Pons (tissue), 1 donor: ENCODE measurements at regions not wholly inside any gene's neighbourhood (a gene's known extent, or its start where the extent isn't known, plus 50 kb on each side); places are given as distances from the start of the nearest gene placed in this dataset.

Experiments used
- DNase-seq: peaks from one replicate; pipeline ENCODE4 v3.0.0-alpha.2; 2016; ENCODE audit warnings: low spot score

DNA sequence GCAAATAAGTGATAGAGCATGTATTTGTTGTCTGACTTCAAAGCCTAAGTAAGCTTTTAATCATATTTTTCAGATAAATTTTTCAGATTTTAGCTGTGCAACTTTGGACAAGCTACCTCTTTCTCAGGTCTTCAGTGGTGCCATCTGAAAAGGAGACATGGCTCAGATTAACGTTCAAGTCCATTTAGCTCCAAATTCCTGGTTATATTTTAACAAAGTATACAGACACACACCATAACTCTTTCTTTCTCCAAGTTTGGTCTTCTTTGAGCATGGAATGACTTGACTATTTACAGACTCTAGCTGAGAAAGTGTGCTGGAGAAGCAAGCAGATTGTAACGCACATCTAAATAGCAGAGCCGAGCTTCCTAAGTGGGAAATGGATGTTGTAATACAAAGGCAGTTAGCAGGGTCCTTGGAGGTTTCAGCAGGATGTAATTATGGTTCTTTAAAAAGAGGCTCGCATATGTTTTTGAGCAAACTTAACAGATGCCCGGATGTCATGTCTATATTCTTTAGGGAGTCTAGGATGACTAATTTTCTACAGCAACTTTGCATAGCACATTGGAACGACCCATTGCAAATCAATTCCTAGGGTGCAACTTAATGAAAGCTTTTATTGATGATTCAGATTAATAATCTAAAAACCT lies 128.1 kb upstream of the E2F8 start:
- no peak for DNase-seq

DNA sequence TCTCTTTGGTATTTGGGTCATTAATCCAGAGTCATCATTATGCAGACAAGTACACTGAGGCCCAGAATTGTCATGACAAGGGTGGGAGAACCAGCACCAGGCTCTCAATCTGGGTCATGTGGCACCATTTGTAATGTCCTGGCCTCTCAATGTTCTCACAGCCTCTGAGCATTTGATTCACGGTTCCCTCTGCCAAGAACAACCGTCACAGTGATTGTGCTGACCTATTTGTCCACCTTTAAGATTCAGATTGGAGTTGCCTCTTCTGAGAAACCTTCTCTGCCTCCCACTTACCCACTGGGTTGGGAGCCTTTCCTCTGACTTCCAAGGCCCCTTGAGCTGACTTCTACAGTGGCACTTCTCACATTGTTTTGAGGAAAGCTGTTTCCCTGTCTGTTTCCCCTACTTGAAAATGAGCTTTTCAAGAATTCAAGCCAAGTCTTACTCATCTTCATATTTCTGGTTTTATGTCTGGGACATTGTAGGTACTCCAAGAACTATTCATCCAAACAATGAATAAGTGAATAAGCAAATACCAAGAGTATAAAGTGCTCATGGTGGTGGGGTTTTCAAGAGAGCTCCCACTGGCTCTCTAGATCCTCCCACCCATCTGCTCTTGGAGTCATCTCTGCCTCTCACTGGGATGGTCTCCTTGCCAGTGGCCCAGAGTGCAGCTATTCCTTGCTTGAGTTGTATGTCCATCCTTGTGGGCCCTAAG lies 126.4 kb upstream of the E2F8 start:
- no peak for DNase-seq

DNA sequence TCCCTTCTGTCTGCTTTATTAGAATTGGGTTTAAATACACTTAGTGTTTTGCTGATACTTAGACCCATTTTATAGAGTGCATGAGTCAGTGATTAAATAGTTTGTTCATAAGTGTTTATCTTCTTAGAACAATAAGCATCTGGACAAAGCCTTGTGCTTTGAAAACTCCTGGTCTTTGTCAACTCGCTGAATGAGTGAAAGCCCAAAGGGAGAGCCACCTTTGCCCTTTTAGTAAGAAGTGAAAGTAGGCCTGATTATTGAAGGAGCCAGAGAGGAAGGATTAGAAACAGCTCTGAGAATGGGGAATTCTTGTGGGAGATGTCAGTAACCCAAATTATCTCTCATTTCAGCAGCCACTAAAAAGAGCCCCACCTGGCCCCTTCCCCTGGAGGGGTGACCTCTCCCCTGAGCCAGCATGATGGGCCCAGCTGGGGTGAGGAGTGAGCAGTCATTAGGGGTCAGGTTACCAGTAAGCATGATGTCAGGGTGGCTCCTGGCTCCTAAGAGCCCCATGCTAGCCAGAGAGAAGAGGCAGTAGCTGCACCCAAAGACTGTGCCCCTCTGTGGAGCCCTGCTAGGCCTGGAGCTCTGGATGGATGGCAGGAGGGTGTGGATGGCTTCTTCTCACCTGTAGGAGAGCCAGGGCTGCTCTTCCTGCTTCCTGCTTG lies 125.1 kb upstream of the E2F8 start:
- DNase-seq: no peak

DNA sequence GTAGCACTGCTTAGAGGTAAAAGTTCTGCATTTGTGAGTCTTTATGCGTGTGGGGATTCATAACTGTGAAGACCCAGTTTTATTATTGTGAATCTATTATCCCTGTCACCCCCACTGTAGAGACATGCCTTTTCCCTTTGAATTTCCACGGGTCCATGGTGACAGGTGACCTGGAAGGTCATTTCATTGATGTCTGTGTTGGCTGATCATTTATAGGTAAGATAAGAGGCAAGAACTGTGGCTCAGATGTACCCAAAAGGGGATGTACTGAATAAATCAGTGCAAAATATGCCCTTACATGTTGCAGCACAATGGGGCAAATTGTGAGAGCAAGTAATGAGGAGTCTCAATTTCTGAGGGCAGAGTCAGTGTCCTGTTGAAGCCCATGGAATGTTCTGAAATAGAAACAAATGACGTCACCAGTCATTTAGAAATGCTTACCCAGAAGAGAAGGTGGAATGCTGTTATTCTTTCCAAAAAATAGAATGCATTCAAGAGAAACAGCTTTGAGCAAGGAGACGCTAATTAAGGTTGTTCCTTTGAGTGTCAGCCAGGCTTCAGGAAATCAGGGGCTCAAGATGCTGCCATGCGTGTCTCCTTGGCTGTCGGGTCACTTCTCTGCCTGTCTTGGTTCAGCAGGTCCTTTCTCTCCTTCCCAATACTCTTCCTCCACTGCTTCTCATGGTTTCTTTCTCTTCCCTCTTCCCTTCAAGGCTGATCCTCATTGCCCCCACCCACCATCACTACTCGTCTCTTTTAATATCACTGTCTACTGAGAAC lies 118.7 kb upstream of the E2F8 start:
- DNase-seq: no peak

DNA sequence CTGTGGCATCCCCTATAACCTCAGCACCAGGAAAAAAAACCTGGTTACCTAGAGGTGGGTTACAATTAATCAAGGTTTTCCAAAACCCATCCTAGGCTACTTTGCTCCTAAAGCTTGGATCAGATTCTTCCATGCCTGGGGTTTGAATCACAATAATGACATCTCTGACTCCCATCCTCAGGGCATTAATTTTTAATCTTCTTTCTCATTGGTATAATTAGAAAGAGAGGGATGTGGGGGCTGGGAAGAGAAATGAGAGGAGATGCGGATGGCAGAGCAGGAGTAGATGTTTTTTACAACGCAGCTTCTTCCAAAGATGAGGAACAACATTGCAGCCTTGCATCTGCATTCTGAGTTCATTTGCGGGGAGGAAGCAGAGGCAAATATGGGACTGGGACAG lies 117.2 kb upstream of the E2F8 start:
- DNase-seq: no peak

DNA sequence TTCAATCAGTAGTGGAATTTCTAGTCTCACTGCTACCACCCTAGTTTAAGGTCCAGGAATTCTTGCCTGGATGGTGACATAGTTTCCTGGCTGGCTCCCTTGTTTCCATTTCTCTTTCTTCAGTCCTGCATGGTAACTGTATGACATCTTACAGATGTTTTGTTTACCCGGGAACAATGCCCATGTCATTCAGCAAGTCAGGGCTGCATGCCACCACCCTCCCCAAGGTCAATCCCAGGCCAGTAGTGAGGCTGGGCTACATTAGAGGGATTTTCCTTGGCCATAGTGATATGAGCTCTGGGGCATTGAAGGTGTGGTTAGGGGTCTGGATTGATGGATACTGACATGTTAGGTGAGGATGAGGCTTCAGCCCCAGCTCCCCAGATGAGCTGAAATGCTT lies 114.9 kb upstream of the E2F8 start:
- no peak for DNase-seq

DNA sequence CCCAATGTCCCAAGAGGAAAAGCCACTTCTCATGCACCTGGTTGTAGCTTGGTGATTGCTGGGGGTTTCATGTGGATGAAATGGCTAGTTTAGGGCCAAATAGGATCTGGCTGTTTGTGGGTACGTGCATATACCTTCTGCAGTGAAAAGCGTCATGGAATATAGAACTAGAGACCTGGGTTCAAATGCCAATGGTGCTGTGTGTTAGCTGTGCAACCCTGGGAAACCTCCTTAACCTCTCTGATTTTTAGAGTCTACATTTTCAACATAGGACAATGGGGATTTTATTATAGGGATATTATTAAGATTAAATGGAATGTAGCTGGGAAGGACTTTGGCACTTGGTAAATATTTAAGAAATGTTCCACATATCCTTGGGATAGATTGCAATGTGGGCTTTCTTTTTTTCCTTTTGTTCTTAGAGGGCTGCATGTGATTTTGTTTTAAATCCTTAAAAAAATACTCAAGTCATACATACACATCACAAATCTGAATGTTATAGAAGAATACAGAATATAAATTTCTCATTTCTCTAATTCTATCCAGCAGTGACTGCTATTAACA lies 112.6 kb upstream of the E2F8 start:
- no peak for DNase-seq

DNA sequence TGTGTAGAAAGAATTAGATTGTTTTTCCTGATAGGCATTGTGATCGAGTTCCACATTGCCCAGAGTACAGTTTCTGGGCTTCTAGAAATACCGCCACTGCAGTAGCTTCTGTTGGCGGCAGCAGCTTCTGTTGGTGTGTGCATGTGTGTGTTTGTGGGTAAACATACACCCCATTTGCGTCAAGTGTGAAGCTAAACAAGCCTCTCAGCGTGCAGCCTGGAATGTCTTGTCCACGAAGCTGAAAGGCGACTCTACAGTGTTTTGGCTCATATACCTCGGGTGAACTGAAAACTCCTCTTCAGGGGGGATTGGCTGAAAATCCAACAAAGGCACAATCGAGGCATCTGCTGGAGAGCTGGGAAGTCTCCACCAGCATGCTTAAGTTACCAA lies 112.0 kb upstream of the E2F8 start:
- no peak for DNase-seq

DNA sequence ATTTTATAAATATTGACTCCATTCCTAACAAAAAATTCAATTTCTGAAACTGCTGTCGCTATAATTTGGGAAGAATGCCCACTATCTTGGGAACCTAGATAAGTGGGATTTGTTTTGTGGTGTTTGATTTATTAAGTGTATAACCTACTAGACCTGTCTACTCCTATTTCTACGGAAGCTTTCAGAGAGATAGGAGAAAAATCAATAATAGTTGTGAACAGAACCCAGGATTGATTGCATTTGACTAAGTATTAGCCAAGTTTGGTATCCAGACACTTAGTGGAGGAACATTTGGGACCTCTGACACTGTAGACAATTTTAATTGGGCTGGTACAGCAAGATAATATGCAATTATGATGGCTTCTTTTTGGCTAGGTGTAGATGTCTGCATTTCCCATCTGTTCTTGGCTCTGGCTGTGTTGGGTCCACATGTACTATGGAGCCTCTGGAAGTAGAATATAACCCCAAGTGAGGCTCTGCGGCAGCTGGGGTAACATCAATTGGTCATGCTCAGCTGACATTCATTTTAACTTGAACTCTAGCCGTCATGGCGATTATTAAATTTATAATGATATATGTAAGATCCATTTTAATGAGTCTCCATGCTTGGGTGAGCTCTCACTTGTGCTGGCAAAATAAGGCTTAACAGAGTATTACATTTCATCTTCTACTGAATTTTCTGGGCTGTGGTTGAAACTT lies 111.5 kb upstream of the E2F8 start:
- DNase-seq: no peak

DNA sequence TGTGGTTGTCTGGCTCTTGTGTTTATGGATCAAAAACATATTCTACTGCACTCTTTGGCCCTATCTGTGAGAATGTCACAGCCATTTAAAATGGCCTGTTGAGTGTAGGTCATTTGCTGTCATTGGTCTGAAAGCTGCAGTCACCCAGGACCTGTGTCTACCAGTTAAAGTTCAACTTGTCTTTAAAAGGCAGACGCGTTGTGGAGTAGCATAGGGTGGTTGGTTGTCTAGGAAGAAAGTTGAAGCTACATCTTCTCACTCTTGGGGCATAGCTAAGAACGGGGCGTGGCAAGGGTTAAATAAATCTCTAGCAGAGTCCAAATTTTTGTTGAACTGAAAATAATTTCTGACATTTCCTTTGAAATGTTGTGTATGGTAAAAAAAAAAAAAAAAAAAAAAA lies 110.7 kb upstream of the E2F8 start:
- no peak for DNase-seq

DNA sequence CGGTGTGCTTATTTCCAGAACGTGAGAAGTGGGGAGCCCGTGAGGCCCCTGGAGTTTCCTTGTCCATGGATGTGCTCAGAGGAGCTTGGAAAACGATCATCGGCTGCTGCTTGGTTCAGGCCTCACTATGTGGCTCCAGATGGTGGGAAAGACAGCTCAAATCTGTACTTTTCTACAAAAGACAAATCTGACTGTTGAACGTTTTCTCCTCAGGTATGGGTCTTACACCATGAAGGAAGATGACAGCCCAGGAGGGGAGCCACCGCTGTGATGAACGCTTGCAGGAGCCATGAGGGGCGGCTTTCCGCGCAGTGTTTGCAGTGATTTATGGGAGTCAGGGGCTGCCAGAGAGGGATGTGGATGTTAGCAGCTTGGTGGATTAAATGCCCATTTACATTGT lies 109.4 kb upstream of the E2F8 start:
- no peak for DNase-seq

DNA sequence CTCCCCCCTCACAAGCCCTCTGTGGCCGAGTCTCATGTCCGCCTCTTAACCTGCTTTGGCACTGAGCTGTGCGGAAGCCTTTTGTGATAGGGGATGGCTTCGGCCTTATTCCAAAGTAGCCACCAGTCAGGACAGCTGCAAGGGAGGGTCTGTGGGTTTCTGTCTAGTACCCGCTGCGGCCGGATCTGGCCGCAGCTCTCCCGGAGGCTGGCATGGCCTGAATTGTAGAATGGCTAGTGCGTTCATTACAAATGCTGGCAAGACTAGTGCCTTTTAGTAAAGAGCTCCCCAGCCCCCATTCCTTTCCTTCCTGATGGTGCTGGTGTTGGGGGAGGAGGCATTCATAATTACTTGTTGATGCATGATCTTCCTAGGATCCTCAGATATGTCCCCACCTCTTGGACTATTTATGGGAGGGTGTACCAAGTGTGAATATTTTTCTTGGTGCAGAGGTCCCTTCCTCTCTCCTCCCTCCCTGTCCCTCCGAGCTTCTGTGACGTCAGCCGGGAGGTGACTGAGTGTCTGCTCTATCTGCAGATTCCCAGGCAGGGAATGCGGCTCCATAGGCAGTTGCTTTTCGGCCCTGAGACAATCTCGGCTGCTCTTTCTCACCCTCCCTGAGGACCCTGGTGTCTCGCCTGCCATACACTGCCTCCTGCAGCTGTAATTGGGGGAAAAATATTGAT lies 108.7 kb upstream of the E2F8 start:
- peak; percentile 70 for DNase-seq

DNA sequence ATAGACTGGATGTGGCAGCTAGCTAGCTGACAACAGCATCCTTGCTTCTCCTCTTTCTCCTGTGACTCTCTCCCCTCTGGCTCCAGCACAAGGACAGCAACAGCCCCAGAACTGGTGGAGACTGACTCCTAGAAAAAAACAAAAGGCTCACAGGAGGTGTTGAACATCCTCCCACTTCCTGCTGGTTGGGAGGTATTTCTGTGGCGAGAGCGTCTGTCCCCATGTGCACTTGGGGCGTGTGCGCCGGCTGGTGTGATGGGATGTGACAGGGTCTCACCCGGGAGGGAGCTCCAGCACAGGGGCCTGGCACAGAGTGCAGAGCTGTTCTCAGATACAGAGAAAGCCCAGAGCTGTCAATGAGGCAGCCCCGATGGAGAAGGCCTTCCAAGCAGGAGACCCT lies 107.2 kb upstream of the E2F8 start:
- peak; percentile 26 for DNase-seq

DNA sequence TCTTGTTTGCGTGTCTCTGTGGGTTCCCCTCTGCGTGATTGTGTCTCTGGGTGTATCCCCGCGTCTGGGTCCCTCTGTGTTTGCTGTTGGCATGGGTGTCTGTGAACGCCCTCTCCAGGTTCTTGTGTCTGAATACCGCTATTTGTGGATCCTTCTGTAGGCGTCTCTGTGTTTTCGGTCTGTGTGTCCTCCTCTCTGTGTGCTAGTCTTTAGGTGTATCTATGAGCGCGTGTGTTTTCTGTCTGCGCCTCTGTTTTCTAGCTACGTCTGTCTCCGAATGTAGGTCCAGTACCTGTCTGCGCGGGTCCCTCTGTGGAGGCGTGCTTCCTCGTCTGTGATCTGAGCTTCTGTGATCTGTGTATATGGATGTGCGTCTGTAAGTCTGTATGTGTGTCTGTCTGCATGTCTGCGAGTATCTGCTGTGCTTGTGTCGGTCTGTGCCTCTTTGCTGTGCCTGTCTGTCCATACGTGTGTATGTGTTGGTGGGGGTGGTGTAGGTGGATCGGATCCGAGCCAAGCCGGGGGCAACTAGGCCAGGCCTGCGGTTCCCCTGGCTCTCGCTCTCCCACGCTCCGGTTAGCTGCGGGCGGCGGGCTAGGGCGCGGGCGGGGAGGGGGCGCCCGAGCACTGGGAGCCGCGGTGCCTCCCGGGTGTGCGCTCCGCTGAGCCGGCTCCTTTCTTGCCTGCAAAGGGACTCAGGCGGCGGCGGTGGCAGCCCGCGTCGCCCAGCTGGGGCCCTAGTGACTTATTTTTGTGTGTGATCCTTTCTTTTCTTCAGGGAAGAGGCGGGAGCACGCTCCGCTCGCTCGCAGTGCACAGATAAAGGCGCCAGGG lies 105.3 kb upstream of the E2F8 start:
- peak; percentile 43 for DNase-seq

DNA sequence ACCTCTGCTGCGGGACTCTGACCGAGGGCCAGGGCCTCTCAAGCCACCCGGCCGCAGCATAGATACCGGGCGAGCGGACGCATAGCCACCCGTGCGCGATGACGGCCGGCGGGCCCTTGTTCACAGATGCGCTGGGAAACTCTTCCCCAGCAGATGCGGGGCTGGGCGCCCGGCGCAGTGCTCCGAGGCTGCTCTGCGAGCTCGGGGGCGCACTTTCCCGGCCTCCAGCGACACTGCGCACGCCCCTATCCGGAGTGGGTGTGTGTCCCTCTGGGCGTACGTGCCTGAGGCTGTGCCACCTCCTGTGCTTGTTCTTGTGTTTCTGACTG lies 104.7 kb upstream of the E2F8 start:
- DNase-seq: no peak

DNA sequence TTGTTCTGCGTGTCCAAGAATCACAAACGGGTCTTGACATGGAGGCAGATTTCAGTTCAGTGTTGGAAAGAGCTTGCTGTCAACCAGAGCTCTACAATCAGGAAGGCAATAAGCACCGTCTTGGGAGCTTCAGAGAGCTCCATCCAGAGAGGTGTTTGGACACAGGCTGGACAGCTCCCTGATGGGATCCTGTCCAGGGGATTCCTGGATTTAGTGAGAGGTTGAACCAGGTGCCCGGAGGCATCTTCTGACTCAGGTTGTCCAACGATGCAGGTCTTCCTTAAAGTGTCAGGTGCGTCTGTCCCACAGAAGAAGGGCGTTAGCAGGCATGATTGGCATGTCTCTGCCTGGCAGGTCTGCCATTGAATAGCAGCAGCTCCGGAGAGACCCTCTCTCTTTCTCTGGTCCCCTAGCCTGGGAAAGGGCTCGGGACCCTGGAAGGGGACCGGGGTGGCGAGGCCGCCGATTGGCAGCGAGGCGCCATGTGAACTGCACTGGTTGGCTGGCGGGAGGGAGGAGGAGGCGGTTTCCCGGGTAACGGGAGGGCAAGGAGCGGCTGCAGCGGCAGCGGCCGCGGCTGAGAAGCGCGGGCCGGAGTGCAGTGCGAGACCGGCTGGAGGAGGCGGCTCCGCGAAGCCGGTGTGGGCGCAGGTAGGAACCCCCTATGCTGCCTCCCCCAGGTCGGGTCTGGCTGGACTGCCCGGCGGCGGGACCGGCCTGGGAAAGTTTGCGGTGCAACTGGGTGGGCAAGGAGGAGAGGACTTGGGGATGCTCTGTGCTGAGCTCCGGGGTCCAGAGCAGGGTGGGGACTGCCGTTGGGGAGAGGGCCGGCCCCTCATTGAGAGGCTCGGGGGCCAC lies 104.1 kb upstream of the E2F8 start:
- peak; percentile 43 for DNase-seq

DNA sequence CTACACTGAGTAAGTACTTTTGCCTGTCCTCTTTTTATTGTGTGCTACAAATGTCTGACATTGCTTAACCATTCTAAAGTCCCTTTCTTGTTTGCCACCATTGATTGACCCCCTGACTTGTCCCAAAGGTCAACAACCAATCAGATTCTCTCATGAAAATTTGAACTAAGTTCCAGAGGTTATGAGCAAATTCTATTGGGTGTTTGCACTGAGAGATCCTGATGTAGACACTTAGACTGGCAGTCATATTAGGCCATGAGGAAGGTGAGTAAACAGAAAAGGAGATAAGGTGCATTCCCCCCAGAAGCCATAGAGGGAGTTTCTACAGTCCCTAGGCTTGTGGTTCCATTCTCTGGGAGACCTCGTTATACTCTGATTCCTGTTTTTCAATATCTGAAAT lies 101.3 kb upstream of the E2F8 start:
- DNase-seq: no peak

DNA sequence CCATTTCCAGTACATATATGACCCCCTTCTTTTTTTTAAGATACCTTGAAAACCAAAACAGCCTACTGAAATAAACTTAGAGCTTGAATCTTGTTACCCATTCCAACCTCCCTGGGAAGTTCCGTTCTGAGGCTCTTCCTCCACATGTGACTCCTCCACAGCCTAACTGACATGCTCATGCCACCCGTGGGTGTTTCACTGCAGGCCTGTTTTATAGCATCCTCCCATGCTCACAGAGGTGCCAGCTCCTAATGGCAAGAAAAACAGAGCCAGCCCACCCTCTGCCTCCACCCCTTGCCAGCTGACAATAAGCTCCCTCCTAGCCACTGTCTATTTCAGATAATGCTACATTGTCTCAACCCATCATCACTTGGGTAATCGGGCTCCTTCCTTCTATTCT lies 97.6 kb upstream of the E2F8 start:
- no peak for DNase-seq

DNA sequence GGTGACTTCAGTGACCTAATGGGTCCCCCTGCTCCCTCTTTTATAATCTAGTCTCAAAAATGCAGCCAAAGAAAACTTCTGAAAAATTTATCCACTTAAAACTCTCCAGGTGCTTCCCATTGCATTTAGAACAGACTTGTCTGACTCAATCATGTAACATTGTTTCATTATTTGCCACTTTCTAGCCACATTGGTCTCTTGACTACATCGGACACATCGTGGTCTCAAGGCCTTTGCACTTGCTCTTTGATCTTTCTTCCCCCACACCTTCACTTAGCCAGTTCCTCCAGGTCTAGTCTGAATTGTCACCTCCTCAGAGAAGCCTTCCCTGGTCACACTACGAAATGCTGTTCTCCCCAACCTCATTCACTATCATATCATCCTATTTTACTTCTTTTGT lies 97.0 kb upstream of the E2F8 start:
- DNase-seq: no peak
